Upper lobe of left lung (tissue), 6 donors: ENCODE measurements at regions not wholly inside any gene's neighbourhood (a gene's known extent, or its start where the extent isn't known, plus 50 kb on each side); places are given as distances from the start of the nearest gene placed in this dataset.

Source experiments
- ATAC-seq, 2 donors: fragments of 200-7000 bp; cut with Tn5 transposase; one replicate each; pipeline ENCODE4 v1.9.1; 2022; ENCODE audit warnings: mild to moderate bottlenecking in 2 of 2, moderate library complexity in 2 of 2; ENCODE audit not compliant: low FRiP score in 2 of 2
- DNase-seq, 2 donors: peaks; one replicate each; pipeline ENCODE4 v3.0.0-alpha.2; 2019 to 2020
- H3K27ac ChIP-seq, 4 donors: fragments of 200-600 bp; sonication (generic); one replicate each; pipeline ENCODE4 v1.5.1; 2016 to 2019
- H3K27me3 ChIP-seq, 4 donors: fragments of 200-600 bp; sonication (generic); one replicate each; pipeline ENCODE4 v1.5.1; 2017 to 2019
- H3K36me3 ChIP-seq, 4 donors: fragments of 200-600 bp; sonication (generic); one replicate each; pipeline ENCODE4 v1.5.1; 2016 to 2019
- H3K4me1 ChIP-seq, 4 donors: fragments of 200-600 bp; sonication (generic); one replicate each; pipeline ENCODE4 v1.5.1; 2018 to 2019
- H3K4me3 ChIP-seq, 4 donors: fragments of 200-600 bp; sonication (generic); one replicate each; pipeline ENCODE4 v1.5.1; 2017 to 2019; ENCODE audit warnings: mild to moderate bottlenecking in 2 of 4, moderate library complexity in 1 of 4
- H3K9me3 ChIP-seq, 4 donors: fragments of 200-600 bp; sonication (generic); one replicate each; pipeline ENCODE4 v1.5.1; 2018 to 2019
- CTCF ChIP-seq, 6 experiments: fragments of 450-650 bp in 4 of 6; fragments of 200-600 bp in 2 of 6; sonication (generic) in 2 of 6; IDR thresholded peaks; one replicate each; pipeline ENCODE4 v1.5.1; 2016 to 2019; ENCODE audit warnings: antibody characterized with exemption in 6 of 6
- EP300 ChIP-seq, 4 donors: sonication (generic); formaldehyde crosslinking; IDR thresholded peaks; one replicate each; pipeline ENCODE4 v1.5.1; 2017; ENCODE audit warnings: antibody characterized with exemption in 4 of 4, control low read depth in 2 of 4
- POLR2A ChIP-seq, 4 donors: fragments of 450-650 bp; IDR thresholded peaks; one replicate each; pipeline ENCODE4 v1.5.1; 2016 to 2017; ENCODE audit warnings: antibody characterized with exemption in 4 of 4, mild to moderate bottlenecking in 2 of 4
- POLR2AphosphoS5 ChIP-seq, 2 donors: sonication (generic); formaldehyde crosslinking; IDR thresholded peaks; one replicate each; pipeline ENCODE4 v1.5.1; 2017; ENCODE audit warnings: antibody characterized with exemption in 2 of 2
- WGBS, 2 donors: methylation state at CpG; one replicate each; pipeline ENCODE4 v1.1.5; 2017 to 2018; 5-methylcytosine and 5-hydroxymethylcytosine counted together
- donor health status: DM: no; HTN: no; CAD: no; lungs with moderate emphysema.
- donor health status: DM: no; HTN: yes; CAD: no; lungs with severe emphysema.

GRCh38 chr1:189779034-189779433 lies 698.6 kb downstream of the BRINP3 start:
- H3K36me3 ChIP-seq = no peaks in the 10 kb centered on the region
- DNase-seq (no peak), ATAC-seq (no peak)
- H3K27ac ChIP-seq = no peak overlapping the region
- H3K4me3 ChIP-seq = no peak overlapping the region
- 95 to 100% methylated on average over 1 of the region's 1 CpG for WGBS, 2 donors
- no peaks in the 10 kb centered on the region for H3K27me3 ChIP-seq
- TF ChIP-seq CTCF (IDR thresholded peaks at IDR 0.05) = no peak
- H3K9me3 ChIP-seq = no peaks in the 10 kb centered on the region
- H3K4me1 ChIP-seq = no peaks in the 10 kb centered on the region

DNA sequence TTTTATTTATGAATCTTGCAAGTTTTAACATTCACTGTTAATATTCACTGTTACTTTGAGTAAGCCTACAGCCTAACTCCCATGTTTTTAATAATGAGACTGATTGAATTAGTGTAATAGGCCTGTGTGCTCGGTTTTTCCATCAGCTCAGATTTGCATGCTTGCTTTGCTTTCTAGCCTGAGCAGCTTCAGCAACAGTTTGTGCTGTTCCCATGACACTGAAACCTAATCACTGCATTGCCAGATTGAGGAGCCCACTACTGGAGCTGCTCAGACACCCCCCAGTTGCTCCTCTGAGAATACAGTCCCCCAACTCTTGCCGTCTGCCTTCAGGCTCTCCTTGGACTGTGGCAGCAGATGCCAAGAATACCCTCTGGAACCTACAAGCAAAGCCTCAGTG lies 695.4 kb downstream of the BRINP3 start:
- ATAC-seq (no peak), DNase-seq (no peak)
- no peaks in the 10 kb centered on the region for H3K9me3 ChIP-seq
- TF ChIP-seq POLR2A (IDR thresholded peaks at IDR 0.05) = no peak
- no peak for TF ChIP-seq CTCF (IDR thresholded peaks at IDR 0.05)
- no peak for TF ChIP-seq EP300 (IDR thresholded peaks at IDR 0.05)
- TF ChIP-seq POLR2AphosphoS5 (IDR thresholded peaks at IDR 0.05) = no peak
- H3K4me1 ChIP-seq = no peaks in the 10 kb centered on the region
- H3K27me3 ChIP-seq = no peaks in the 10 kb centered on the region
- no peak overlapping the region for H3K4me3 ChIP-seq
- 61 to 68% methylated on average over 2 of the region's 2 CpGs for WGBS, 2 donors
- no peaks in the 10 kb centered on the region for H3K36me3 ChIP-seq
- no peak overlapping the region for H3K27ac ChIP-seq

DNA sequence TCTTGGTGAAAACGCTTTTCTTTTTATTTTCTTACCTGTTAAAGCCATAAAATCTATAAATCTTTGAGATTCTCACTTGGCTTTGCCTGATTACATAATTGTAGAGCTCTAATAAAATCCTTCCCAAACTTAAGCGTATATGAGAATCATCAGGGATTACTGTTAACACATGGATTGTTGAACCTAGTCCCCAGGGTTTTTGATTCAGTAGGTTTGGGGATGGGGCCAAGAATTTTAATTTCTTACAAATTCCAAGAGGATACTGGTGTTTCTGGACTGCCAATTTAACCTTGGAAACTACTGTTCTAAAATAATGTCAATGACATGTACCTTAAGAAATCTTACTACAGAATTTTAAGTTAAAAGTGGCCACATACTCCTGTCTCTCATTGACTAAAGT lies 694.2 kb downstream of the BRINP3 start:
- no peak for TF ChIP-seq CTCF (IDR thresholded peaks at IDR 0.05)
- TF ChIP-seq EP300 (IDR thresholded peaks at IDR 0.05) = no peak
- TF ChIP-seq POLR2AphosphoS5 (IDR thresholded peaks at IDR 0.05) = no peak
- no peak for TF ChIP-seq POLR2A (IDR thresholded peaks at IDR 0.05)
- Histone ChIP-seq H3K4me3 (no peak overlapping the region), H3K36me3 (no peaks in the 10 kb centered on the region), H3K27ac (no peak overlapping the region), H3K9me3 (no peaks in the 10 kb centered on the region), H3K27me3 (no peaks in the 10 kb centered on the region), H3K4me1 (no peaks in the 10 kb centered on the region)
- ATAC-seq (no peak), DNase-seq (no peak)
- WGBS, 2 donors = 65 to 71% methylated on average over 2 of the region's 2 CpGs

DNA sequence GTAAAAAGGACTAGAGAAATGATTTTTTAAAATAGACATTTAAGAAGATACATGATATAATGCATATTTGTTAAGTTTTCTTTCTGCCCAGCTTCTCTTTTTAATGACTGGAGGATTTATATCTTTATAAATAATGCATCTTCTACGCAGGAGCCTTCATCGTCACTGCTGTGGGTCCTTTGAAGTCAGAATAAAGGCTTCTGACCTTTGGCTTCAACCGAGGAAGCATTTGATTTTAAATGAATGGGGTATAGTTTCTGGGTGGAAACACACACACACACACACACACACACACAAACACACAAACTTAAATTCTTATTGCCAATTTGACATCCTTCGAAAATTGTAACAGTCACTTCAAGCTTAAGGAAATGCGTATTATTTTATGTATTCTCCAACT lies 690.9 kb downstream of the BRINP3 start:
- TF ChIP-seq EP300 (IDR thresholded peaks at IDR 0.05) (no peak), POLR2AphosphoS5 (IDR thresholded peaks at IDR 0.05) (no peak), CTCF (IDR thresholded peaks at IDR 0.05) (no peak), POLR2A (IDR thresholded peaks at IDR 0.05) (no peak)
- H3K27ac ChIP-seq = no peak overlapping the region
- ATAC-seq = no peak
- WGBS, 2 donors = 46 to 56% methylated on average over 5 of the region's 5 CpGs
- no peaks in the 10 kb centered on the region for H3K4me1 ChIP-seq
- no peaks in the 10 kb centered on the region for H3K36me3 ChIP-seq
- H3K4me3 ChIP-seq = no peak overlapping the region
- DNase-seq = no peak
- no peaks in the 10 kb centered on the region for H3K9me3 ChIP-seq
- H3K27me3 ChIP-seq = no peaks in the 10 kb centered on the region

- no peak overlapping the region for H3K27ac ChIP-seq
- WGBS, 2 donors = 52% methylated on average over 9 of the region's 9 CpGs
- ATAC-seq = no peak
Observed at GRCh38 chr1:189787201-189787600, 690.5 kb downstream of the BRINP3 start.

More at GRCh38 chr1:189787201-189787600, 690.5 kb downstream of the BRINP3 start:
- TF ChIP-seq POLR2A (IDR thresholded peaks at IDR 0.05) (no peak), POLR2AphosphoS5 (IDR thresholded peaks at IDR 0.05) (no peak), EP300 (IDR thresholded peaks at IDR 0.05) (no peak), CTCF (IDR thresholded peaks at IDR 0.05) (no peak)
- no peak overlapping the region for H3K4me3 ChIP-seq
- DNase-seq = no peak
- no peaks in the 10 kb centered on the region for H3K9me3 ChIP-seq
- no peaks in the 10 kb centered on the region for H3K27me3 ChIP-seq
- H3K36me3 ChIP-seq = no peaks in the 10 kb centered on the region
- no peaks in the 10 kb centered on the region for H3K4me1 ChIP-seq
